Esophagus squamous epithelium (tissue), 4 donors: ENCODE measurements at regions not wholly inside any gene's neighbourhood (a gene's known extent, or its start where the extent isn't known, plus 50 kb on each side); places are given as distances from the start of the nearest gene placed in this dataset.

Source experiments
- CTCF ChIP-seq, 6 experiments: fragments of 450-650 bp in 4 of 6; fragments of 200-600 bp in 2 of 6; sonication (generic) in 2 of 6; IDR thresholded peaks; one replicate each; pipeline ENCODE4 v1.5.1; 2016 to 2019; ENCODE audit warnings: antibody characterized with exemption in 6 of 6, mild to moderate bottlenecking in 4 of 6, moderate library complexity in 4 of 6
- POLR2A ChIP-seq, 4 donors: fragments of 450-650 bp; IDR thresholded peaks; one replicate each; pipeline ENCODE4 v1.6.1; 2017; ENCODE audit warnings: antibody characterized with exemption in 4 of 4, mild to moderate bottlenecking in 4 of 4, moderate library complexity in 3 of 4

GRCh38 chr18:52063923-52064322 is 276.1 kb upstream of the DCC start:
- TF ChIP-seq CTCF (IDR thresholded peaks at IDR 0.05) (no peak), POLR2A (IDR thresholded peaks at IDR 0.05) (no peak)
